Loucy (cell line): ENCODE measurements at regions not wholly inside any gene's neighbourhood (a gene's known extent, or its start where the extent isn't known, plus 50 kb on each side); places are given as distances from the start of the nearest gene placed in this dataset.

Experiments used
- H2AFZ ChIP-seq: fragments of 200-600 bp; sonication (generic); 2 replicates; pipeline ENCODE4 v1.6.0; 2016; ENCODE audit warnings: antibody characterized with exemption, mild to moderate bottlenecking, low read length, moderate library complexity
- H3F3A ChIP-seq: fragments of 200-600 bp; 2 replicates; pipeline ENCODE4 v1.6.0; 2016; ENCODE audit warnings: antibody characterized with exemption, low read depth, mild to moderate bottlenecking
- H3K27me3 ChIP-seq: fragments of 200-600 bp; sonication (generic); 2 replicates; pipeline ENCODE4 v1.6.1; 2014; ENCODE audit warnings: low read length, mild to moderate bottlenecking; ENCODE audit not compliant: insufficient read depth, poor library complexity, severe bottlenecking
- H3K36me3 ChIP-seq: fragments of 200-600 bp; sonication (generic); 2 replicates; pipeline ENCODE4 v1.6.1; 2016; ENCODE audit warnings: low read length; ENCODE audit not compliant: insufficient read depth
- H3K4me1 ChIP-seq: fragments of 200-600 bp; sonication (generic); 2 replicates; pipeline ENCODE4 v1.5.1; 2014; ENCODE audit warnings: low read length, mild to moderate bottlenecking; ENCODE audit not compliant: insufficient read depth, poor library complexity, severe bottlenecking
- H3K4me2 ChIP-seq: fragments of 200-600 bp; sonication (generic); 2 replicates; pipeline ENCODE4 v1.6.0; 2014; ENCODE audit warnings: antibody characterized with exemption, low read length, low read depth, mild to moderate bottlenecking; ENCODE audit not compliant: poor library complexity, severe bottlenecking
- H3K4me3 ChIP-seq: fragments of 200-600 bp; sonication (generic); 2 replicates; pipeline ENCODE4 v1.5.1; 2014; ENCODE audit warnings: low read length, mild to moderate bottlenecking, mixed read lengths; ENCODE audit not compliant: poor library complexity, severe bottlenecking
- H3K79me2 ChIP-seq: fragments of 200-600 bp; sonication (generic); 2 replicates; pipeline ENCODE4 v1.6.1; 2014; ENCODE audit warnings: low read length; ENCODE audit not compliant: insufficient read depth
- H3K9ac ChIP-seq: fragments of 200-600 bp; sonication (generic); 2 replicates; pipeline ENCODE4 v1.6.0; 2014; ENCODE audit warnings: mild to moderate bottlenecking, low read depth, low read length, moderate library complexity; ENCODE audit not compliant: poor library complexity, severe bottlenecking
- H3K9me2 ChIP-seq: fragments of 200-600 bp; sonication (generic); replicated peaks from 2 replicates; pipeline ENCODE4 v1.6.1; 2016; ENCODE audit warnings: low read depth, low read length, mixed read lengths
- H3K9me3 ChIP-seq: fragments of 200-600 bp; sonication (generic); 2 replicates; pipeline ENCODE4 v1.6.1; 2014; ENCODE audit warnings: mild to moderate bottlenecking, antibody characterized with exemption, low read length, low read depth; ENCODE audit not compliant: insufficient read depth
- H4K20me1 ChIP-seq: fragments of 200-600 bp; sonication (generic); 2 replicates; pipeline ENCODE4 v1.6.0; 2014; ENCODE audit warnings: antibody characterized with exemption, low read length, mild to moderate bottlenecking; ENCODE audit not compliant: insufficient read depth, poor library complexity, severe bottlenecking
- CTCF ChIP-seq: fragments of 200-600 bp; sonication (generic); conservative IDR thresholded peaks from 2 replicates; pipeline ENCODE4 v1.5.1; 2014; ENCODE audit warnings: mild to moderate bottlenecking, antibody characterized with exemption, low read length
- EZH2phosphoT487 ChIP-seq: fragments of 200-600 bp; IDR thresholded peaks from 2 replicates; pipeline ENCODE4 v1.6.1; 2018; ENCODE audit warnings: antibody characterized with exemption, mild to moderate bottlenecking, moderate library complexity, borderline replicate concordance

- TF ChIP-seq EZH2phosphoT487 = no peak
- no peak for TF ChIP-seq CTCF
- Histone ChIP-seq H3K36me3 (no peaks in the 10 kb centered on the region), H3K9me3 (no peaks in the 10 kb centered on the region), H3K4me2 (no peak overlapping the region), H3F3A (no peaks in the 10 kb centered on the region), H3K9me2 (no peaks in the 10 kb centered on the region), H3K4me3 (no peak overlapping the region), H4K20me1 (no peaks in the 10 kb centered on the region), H3K9ac (no peak overlapping the region), H3K79me2 (no peaks in the 10 kb centered on the region), H3K4me1 (no peaks in the 10 kb centered on the region), H3K27me3 (no peaks in the 10 kb centered on the region), H2AFZ (no peak overlapping the region)
These were observed 238.4 kb upstream of the ETAA1 start for GRCh38 chr2:67158718-67159117.

- Histone ChIP-seq H3K9ac (no peak overlapping the region), H2AFZ (no peak overlapping the region), H3K27me3 (no peaks in the 10 kb centered on the region), H3K4me1 (no peaks in the 10 kb centered on the region), H3F3A (no peaks in the 10 kb centered on the region), H3K36me3 (no peaks in the 10 kb centered on the region), H3K9me2 (no peaks in the 10 kb centered on the region), H3K4me2 (no peak overlapping the region), H3K4me3 (no peak overlapping the region), H3K9me3 (no peaks in the 10 kb centered on the region), H4K20me1 (no peaks in the 10 kb centered on the region), H3K79me2 (no peaks in the 10 kb centered on the region)
- TF ChIP-seq CTCF = no peak
- no peak for TF ChIP-seq EZH2phosphoT487
These were observed 237.2 kb upstream of the ETAA1 start for GRCh38 chr2:67159929-67160328.

- H3K27me3 ChIP-seq = no peaks in the 10 kb centered on the region
- H3K9me3 ChIP-seq = no peaks in the 10 kb centered on the region
- H2AFZ ChIP-seq = no peak overlapping the region
- H3K4me2 ChIP-seq = no peak overlapping the region
- H3F3A ChIP-seq = no peaks in the 10 kb centered on the region
- H3K4me3 ChIP-seq = no peak overlapping the region
- H3K9ac ChIP-seq = no peak overlapping the region
- H3K36me3 ChIP-seq = no peaks in the 10 kb centered on the region
- no peaks in the 10 kb centered on the region for H3K9me2 ChIP-seq
- H4K20me1 ChIP-seq = no peaks in the 10 kb centered on the region
- TF ChIP-seq CTCF (no peak), EZH2phosphoT487 (no peak)
- no peaks in the 10 kb centered on the region for H3K79me2 ChIP-seq
- no peaks in the 10 kb centered on the region for H3K4me1 ChIP-seq
These were observed 232.2 kb upstream of the ETAA1 start for GRCh38 chr2:67164771-67165522.
